ENCODE measurements at regions not wholly inside any gene's neighbourhood (a gene's known extent, or its start where the extent isn't known, plus 50 kb on each side); places are given as distances from the start of the nearest gene placed in this dataset.

- no peaks in the 10 kb centered on the region for H3K9me1 ChIP-seq (ENCODE audit: control insufficient read depth, insufficient read depth, low read length)
- in situ Hi-C loops (cut with MboI), result no loop called here
- CTCF ChIA-PET (ENCODE audit: low intra/inter-chr PET ratio), result no interaction called here
- H4K20me1 ChIP-seq (replicated peaks; ENCODE audit: control insufficient read depth, insufficient read depth, low read length), result no peaks in the 10 kb centered on the region
- DNase-seq (ENCODE audit: extremely low read depth in 1 of 4, low spot score in 3 of 4) (no peak), ATAC-seq (no peak), FAIRE-seq (no peak)
- no peak for TF ChIP-seq ARID4B (CRISPR knock-in tag; IDR thresholded peaks at IDR 0.05)
- POLR2A ChIA-PET, result no interaction called here
- no peak overlapping the region for H3K27ac ChIP-seq (ENCODE audit: extremely low read depth, low read depth, low read length)
- no peak overlapping the region for H3K4me3 ChIP-seq
- no TSS peak for BruUV-seq (replicated peaks)
- intact Hi-C loops (cut with micrococcal nuclease), result no loop called here
- no peak overlapping the region for H3K9ac ChIP-seq (ENCODE audit: insufficient read depth in 1 of 2, low read depth in 2 of 2, low read length in 2 of 2)
- no peaks in the 10 kb centered on the region for H3K4me1 ChIP-seq (replicated peaks in 1 of 2; ENCODE audit: control insufficient read depth in 2 of 2, insufficient read depth in 2 of 2, low read length in 2 of 2)
- H3K4me2 ChIP-seq (ENCODE audit: insufficient read depth, low read length), result no peak overlapping the region
- H3K79me2 ChIP-seq (ENCODE audit: control insufficient read depth, insufficient read depth, low read length), result no peaks in the 10 kb centered on the region
- H3K36me3 ChIP-seq (ENCODE audit: control insufficient read depth, insufficient read depth, low read length), result no peaks in the 10 kb centered on the region
- H2AFZ ChIP-seq (ENCODE audit: low read depth, low read length), result no peak overlapping the region
- H3K27me3 ChIP-seq (ENCODE audit: control insufficient read depth in 2 of 2, insufficient read depth in 2 of 2, low read length in 2 of 2), result no peaks in the 10 kb centered on the region
- no peaks in the 10 kb centered on the region for H3K9me3 ChIP-seq (replicated peaks; ENCODE audit: control insufficient read depth, insufficient read depth, low read depth, low read length)
Measured at GRCh38 chr2:185074156-185074555, 475.8 kb downstream of the ZNF804A start.

- in situ Hi-C loops (cut with MboI), result no loop called here
- BruUV-seq (replicated peaks), result no TSS peak
Measured at GRCh38 chr2:185082749-185083148, 484.4 kb downstream of the ZNF804A start.

More at GRCh38 chr2:185082749-185083148, 484.4 kb downstream of the ZNF804A start:
- TF ChIP-seq ZNF316 (IDR thresholded peaks at IDR 0.05) (0 out of 2 replicates have a peak, but pooled peaks have one; percentile 5), STAT5A (IDR thresholded peaks at IDR 0.05; ENCODE audit: borderline replicate concordance, low read length) (no peak)
- Histone ChIP-seq H3K36me3 (ENCODE audit: control insufficient read depth, insufficient read depth, low read length) (no peaks in the 10 kb centered on the region), H3K9me3 (replicated peaks; ENCODE audit: control insufficient read depth, insufficient read depth, low read depth, low read length) (no peaks in the 10 kb centered on the region), H4K20me1 (replicated peaks; ENCODE audit: control insufficient read depth, insufficient read depth, low read length) (no peaks in the 10 kb centered on the region), H3K79me2 (ENCODE audit: control insufficient read depth, insufficient read depth, low read length) (no peaks in the 10 kb centered on the region), H2AFZ (ENCODE audit: low read depth, low read length) (no peak overlapping the region), H3K4me1 (replicated peaks in 1 of 2; ENCODE audit: control insufficient read depth in 2 of 2, insufficient read depth in 2 of 2, low read length in 2 of 2) (no peaks in the 10 kb centered on the region), H3K9me1 (ENCODE audit: control insufficient read depth, insufficient read depth, low read length) (no peaks in the 10 kb centered on the region), H3K27ac (ENCODE audit: extremely low read depth, low read depth, low read length) (no peak overlapping the region), H3K4me3 (no peak overlapping the region), H3K4me2 (ENCODE audit: insufficient read depth, low read length) (no peak overlapping the region), H3K9ac (ENCODE audit: insufficient read depth in 1 of 2, low read depth in 2 of 2, low read length in 2 of 2) (no peak overlapping the region), H3K27me3 (ENCODE audit: control insufficient read depth in 2 of 2, insufficient read depth in 2 of 2, low read length in 2 of 2) (no peaks in the 10 kb centered on the region)
- no peak for ATAC-seq
- FAIRE-seq, result peak; percentile 11
- WGBS (ENCODE audit: insufficient coverage, low coverage, missing lambda C conversion rate), result 0% methylated on average over 3 of the region's 3 CpGs
- POLR2A ChIA-PET, result no interaction called here
- no peak for DNase-seq (ENCODE audit: extremely low read depth in 1 of 4, low spot score in 3 of 4)
- CTCF ChIA-PET (ENCODE audit: low intra/inter-chr PET ratio), result no interaction called here
- intact Hi-C loops (cut with micrococcal nuclease), result no loop called here
